RWPE2 (cell line): ENCODE measurements at regions not wholly inside any gene's neighbourhood (a gene's known extent, or its start where the extent isn't known, plus 50 kb on each side); places are given as distances from the start of the nearest gene placed in this dataset.
"Not testable (repeated sequence)": the region's sequence is repeated elsewhere in the genome, so short reads cannot be mapped to it uniquely, and the experiment has no call there.

Source experiments
- ATAC-seq: fragments of 200-7000 bp; cut with Tn5 transposase; 3 replicates; pipeline ENCODE4 v1.9.1; 2021; ENCODE audit warnings: low read depth
- DNase-seq: peaks from one replicate; pipeline ENCODE4 v3.0.0-alpha.2; 2020; ENCODE audit warnings: low spot score
- H3K27ac ChIP-seq: fragments of 450-650 bp; 2 replicates; pipeline ENCODE4 v1.5.1; 2017; ENCODE audit warnings: mild to moderate bottlenecking; ENCODE audit not compliant: poor library complexity, severe bottlenecking
- H3K27me3 ChIP-seq: fragments of 250-450 bp; sonication (Bioruptor Pico); 2 replicates; pipeline ENCODE4 v1.5.1; 2021; ENCODE audit warnings: mild to moderate bottlenecking, moderate library complexity; ENCODE audit not compliant: insufficient read depth, poor library complexity, severe bottlenecking
- H3K36me3 ChIP-seq: fragments of 250-450 bp; sonication (Bioruptor Pico); 2 replicates; pipeline ENCODE4 v1.5.1; 2020; ENCODE audit warnings: low read depth, mild to moderate bottlenecking, moderate library complexity
- H3K4me1 ChIP-seq: fragments of 250-450 bp; sonication (Bioruptor Pico); 2 replicates; pipeline ENCODE4 v1.5.1; 2021; ENCODE audit warnings: mild to moderate bottlenecking, moderate library complexity; ENCODE audit not compliant: insufficient read depth, poor library complexity, severe bottlenecking
- H3K4me3 ChIP-seq: fragments of 250-450 bp; sonication (Bioruptor Pico); 2 replicates; pipeline ENCODE4 v1.5.1; 2021; ENCODE audit warnings: mild to moderate bottlenecking, moderate library complexity; ENCODE audit not compliant: severe bottlenecking
- H3K9me3 ChIP-seq: fragments of 250-450 bp; sonication (Bioruptor Pico); 2 replicates; pipeline ENCODE4 v1.5.1; 2021; ENCODE audit warnings: mild to moderate bottlenecking, moderate library complexity; ENCODE audit not compliant: severe bottlenecking
- TF ChIP-seq, protein P1 (sequence below): fragments of 450-650 bp; IDR thresholded peaks from one replicate; pipeline ENCODE4 v1.5.1; 2017; ENCODE audit warnings: mild to moderate bottlenecking, moderate library complexity; ENCODE audit not compliant: poor library complexity, severe bottlenecking

DNA sequence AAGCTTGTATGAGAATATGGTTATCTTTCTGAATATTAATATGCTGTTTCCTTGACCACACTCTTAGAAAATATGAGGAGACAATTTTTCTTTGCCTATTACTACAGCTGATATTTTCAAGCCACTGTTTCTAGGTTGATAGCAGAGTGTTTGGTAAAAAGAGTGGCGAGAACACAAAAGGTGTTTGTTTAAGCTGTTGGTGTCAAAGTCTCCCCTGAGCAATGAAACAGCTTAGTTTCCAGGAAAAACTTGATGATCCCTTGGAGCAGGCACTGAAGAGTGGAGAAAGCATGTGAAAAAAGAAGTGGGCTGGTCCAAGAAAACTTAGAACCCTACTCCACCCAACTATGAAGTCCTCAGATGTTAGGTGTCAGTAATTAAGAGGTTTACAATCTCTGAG, 182.7 kb downstream of the TFAP2B start:
- H3K27ac ChIP-seq: no peak overlapping the region
- peaks cover 2% of the 10 kb centered on the region for H3K27me3 ChIP-seq
- no peaks in the 10 kb centered on the region for H3K36me3 ChIP-seq
- DNase-seq: no peak
- no peaks in the 10 kb centered on the region for H3K9me3 ChIP-seq
- H3K4me1 ChIP-seq: no peaks in the 10 kb centered on the region
- no peak for ATAC-seq
- H3K4me3 ChIP-seq: no peak overlapping the region
- TF ChIP-seq, protein P1, sequence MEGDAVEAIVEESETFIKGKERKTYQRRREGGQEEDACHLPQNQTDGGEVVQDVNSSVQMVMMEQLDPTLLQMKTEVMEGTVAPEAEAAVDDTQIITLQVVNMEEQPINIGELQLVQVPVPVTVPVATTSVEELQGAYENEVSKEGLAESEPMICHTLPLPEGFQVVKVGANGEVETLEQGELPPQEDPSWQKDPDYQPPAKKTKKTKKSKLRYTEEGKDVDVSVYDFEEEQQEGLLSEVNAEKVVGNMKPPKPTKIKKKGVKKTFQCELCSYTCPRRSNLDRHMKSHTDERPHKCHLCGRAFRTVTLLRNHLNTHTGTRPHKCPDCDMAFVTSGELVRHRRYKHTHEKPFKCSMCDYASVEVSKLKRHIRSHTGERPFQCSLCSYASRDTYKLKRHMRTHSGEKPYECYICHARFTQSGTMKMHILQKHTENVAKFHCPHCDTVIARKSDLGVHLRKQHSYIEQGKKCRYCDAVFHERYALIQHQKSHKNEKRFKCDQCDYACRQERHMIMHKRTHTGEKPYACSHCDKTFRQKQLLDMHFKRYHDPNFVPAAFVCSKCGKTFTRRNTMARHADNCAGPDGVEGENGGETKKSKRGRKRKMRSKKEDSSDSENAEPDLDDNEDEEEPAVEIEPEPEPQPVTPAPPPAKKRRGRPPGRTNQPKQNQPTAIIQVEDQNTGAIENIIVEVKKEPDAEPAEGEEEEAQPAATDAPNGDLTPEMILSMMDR: no peak

DNA sequence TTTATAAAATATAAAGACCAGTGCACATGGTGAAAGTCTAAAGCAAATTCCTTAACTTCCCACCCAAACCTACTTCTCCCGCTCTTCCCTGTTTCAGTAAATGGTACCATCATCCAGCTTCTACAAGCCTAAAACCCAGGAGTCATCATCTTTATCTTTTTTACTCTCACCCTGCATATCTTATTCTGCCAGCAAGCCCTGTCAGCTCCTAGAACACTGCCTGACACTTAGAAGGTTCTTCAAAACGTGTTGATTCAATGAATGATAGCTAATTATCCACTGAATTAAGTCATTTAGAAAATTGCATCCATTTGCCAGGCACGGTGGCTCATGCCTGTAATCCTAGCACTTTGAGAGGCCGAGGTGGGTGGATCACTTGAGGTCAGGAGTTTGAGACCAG, 185.7 kb downstream of the TFAP2B start:
- ATAC-seq (no peak), DNase-seq (no peak)
- Histone ChIP-seq H3K27ac (no peak overlapping the region), H3K4me1 (no peaks in the 10 kb centered on the region), H3K36me3 (no peaks in the 10 kb centered on the region), H3K9me3 (no peaks in the 10 kb centered on the region), H3K4me3 (no peak overlapping the region), H3K27me3 (no peaks in the 10 kb centered on the region)
- TF ChIP-seq, protein P1: no peak

DNA sequence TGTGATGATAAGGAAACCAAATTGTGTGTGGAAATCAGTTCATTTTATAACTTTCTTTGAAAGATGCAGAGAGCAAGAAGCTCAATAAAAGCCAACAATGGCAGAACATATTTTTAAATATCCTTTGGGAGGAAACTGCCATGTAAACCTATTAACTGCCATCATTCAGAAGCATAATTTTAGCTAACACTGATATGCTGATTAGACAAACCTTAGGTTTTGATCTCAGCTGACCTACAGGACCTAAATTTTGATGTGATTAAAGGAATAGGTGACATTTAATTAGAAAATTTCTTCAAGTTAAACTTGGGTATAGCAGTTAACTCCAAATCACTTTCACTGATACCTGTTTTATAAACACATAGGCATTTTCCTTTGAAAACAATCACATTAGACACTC, 187.1 kb downstream of the TFAP2B start:
- ATAC-seq (no peak), DNase-seq (no peak)
- no peaks in the 10 kb centered on the region for H3K9me3 ChIP-seq
- H3K27me3 ChIP-seq: no peaks in the 10 kb centered on the region
- H3K27ac ChIP-seq: no peak overlapping the region
- H3K36me3 ChIP-seq: no peaks in the 10 kb centered on the region
- TF ChIP-seq, protein P1: no peak
- H3K4me3 ChIP-seq: no peak overlapping the region
- no peaks in the 10 kb centered on the region for H3K4me1 ChIP-seq

DNA sequence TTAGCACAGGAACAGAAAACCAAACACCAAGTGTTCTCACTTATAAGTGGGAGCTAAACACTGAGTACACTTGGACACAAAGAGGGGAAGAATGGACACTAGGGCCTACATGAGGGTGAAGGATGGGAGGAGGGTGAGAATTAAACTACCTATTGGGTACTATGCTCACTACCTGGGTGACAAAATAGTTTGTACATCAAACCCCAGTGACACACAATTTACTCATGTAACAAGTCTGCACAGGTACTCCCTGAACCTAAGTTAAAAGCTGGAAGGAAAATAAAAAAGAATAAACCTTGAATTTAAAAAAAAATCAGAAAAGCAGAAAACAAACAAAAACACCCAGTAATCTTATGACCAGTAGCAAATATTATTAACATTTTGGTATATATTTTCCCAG, 188.6 kb downstream of the TFAP2B start:
- H3K27ac ChIP-seq: no peak overlapping the region
- DNase-seq: no peak
- H3K9me3 ChIP-seq: no peaks in the 10 kb centered on the region
- H3K4me1 ChIP-seq: no peaks in the 10 kb centered on the region
- no peak overlapping the region for H3K4me3 ChIP-seq
- no peaks in the 10 kb centered on the region for H3K36me3 ChIP-seq
- TF ChIP-seq, protein P1: no peak
- no peaks in the 10 kb centered on the region for H3K27me3 ChIP-seq
- ATAC-seq: no peak

DNA sequence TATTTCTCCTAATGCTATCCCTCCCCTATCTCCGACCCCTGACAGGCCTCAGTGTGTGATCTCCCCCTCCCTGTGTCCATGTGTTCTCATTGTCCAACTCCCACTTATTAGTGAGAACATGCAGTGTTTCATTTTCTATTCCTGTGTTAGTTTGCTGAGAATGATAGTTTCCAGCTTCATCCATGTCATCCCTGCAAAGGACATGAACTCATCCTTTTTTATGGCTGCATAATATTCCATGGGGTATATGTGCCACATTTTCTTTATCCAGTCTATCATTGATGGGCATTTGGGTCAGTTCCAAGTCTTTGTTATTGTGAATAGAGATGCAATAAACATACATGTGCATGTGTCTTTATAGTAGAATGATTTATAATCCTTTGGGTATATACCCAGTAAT, 190.0 kb downstream of the TFAP2B start:
- not testable (repeated sequence) for H3K4me3 ChIP-seq, H3K9me3 ChIP-seq, H3K27ac ChIP-seq, ATAC-seq, H3K27me3 ChIP-seq, H3K36me3 ChIP-seq, DNase-seq, H3K4me1 ChIP-seq
